ENCODE measurements at regions not wholly inside any gene's neighbourhood (a gene's known extent, or its start where the extent isn't known, plus 50 kb on each side); places are given as distances from the start of the nearest gene placed in this dataset.
"Not testable (repeated sequence)": the region's sequence is repeated elsewhere in the genome, so short reads cannot be mapped to it uniquely, and the experiment has no call there.

DNA sequence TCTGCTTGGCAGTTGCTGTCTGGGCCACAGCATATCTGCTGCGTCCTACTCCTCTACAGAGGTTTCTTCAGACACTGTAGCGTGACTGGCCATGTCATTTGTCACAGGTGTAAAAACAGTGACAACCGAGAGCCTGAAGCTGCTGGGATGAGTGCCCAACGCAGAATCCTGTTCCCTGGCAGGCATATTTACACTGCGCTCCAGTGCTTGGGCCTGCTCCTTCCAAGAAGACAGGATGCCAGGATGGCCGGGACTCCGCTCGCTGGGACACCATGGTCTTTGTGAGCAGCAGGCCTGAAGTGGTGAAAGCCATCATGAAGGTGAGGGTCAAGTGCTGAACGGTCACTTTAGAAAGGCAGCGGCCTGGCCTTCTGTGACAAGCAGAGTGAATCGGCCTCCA, 171.4 kb downstream of the EMP1 start:
- FAIRE-seq (peak; percentile 40), DNase-seq (ENCODE audit: low spot score) (no peak)

DNA sequence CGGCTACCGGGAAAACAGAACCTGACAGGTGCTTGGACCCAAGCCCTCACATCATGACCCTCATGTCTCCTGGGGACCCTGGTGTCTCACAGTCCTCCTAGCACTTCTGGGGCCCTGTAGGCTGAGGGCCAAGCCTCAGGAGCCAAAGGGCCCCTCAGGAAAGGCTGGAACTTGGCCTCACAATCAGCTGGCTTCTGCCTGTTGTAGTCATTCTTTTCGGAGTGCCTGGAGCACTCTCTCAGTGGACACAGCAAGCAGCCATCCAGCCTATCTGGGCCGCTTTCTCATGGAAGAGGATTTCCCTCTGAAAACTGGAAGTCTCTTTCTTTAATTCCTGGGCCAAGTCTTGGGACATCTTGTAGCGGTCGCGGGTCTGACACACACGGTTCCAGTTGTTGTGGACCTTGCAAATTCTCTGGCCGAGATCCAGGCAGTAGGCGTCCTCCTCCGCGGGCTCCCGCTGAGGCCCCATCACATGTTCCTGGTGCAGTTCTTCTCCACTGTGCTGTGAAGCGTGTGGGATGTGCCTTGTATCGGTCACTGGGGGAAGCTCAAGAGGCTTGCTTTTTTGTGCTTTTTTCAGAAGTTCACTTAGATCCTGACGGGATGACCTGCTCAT, 169.3 kb downstream of the EMP1 start:
- FAIRE-seq (no peak), DNase-seq (ENCODE audit: low spot score) (no peak)

GRCh38 chr12:13362260-13362841, 165.8 kb downstream of the EMP1 start:
- FAIRE-seq (peak; percentile 63), DNase-seq (ENCODE audit: low spot score) (peak; percentile 87)

DNA sequence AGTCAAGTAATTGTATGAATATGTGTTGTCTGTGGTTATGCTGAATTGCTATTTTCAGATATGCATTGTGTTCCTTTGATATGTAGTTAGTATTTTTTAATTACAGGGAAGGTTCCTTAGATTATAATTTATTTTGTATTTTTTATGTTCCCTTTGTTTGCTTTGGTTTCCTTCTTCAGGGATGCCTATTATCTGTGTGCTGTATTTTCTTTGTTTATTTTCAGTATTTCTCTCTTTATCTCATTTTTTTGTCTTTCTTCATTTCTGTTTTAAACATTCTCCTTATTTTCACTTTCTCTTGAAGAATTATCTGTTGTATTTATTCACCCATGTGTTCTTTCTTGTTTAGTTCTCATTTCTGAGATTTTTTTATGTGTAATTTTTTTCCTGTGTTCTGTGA, 163.1 kb downstream of the EMP1 start:
- DNase-seq (ENCODE audit: low spot score) (no peak), FAIRE-seq (no peak)

GRCh38 chr12:13358391-13358905, 161.9 kb downstream of the EMP1 start:
- DNase-seq (ENCODE audit: low spot score), result no peak
- FAIRE-seq, result peak; percentile 76

GRCh38 chr12:13350946-13351345, 154.4 kb downstream of the EMP1 start:
- no peak for DNase-seq (ENCODE audit: low spot score)
- no peak for FAIRE-seq

- no peak for FAIRE-seq
- no peak for DNase-seq (ENCODE audit: low spot score)
These were observed 153.9 kb downstream of the EMP1 start for GRCh38 chr12:13350381-13350780.

GRCh38 chr12:13348464-13348863, 151.9 kb downstream of the EMP1 start:
- FAIRE-seq (no peak), DNase-seq (ENCODE audit: low spot score) (no peak)

DNA sequence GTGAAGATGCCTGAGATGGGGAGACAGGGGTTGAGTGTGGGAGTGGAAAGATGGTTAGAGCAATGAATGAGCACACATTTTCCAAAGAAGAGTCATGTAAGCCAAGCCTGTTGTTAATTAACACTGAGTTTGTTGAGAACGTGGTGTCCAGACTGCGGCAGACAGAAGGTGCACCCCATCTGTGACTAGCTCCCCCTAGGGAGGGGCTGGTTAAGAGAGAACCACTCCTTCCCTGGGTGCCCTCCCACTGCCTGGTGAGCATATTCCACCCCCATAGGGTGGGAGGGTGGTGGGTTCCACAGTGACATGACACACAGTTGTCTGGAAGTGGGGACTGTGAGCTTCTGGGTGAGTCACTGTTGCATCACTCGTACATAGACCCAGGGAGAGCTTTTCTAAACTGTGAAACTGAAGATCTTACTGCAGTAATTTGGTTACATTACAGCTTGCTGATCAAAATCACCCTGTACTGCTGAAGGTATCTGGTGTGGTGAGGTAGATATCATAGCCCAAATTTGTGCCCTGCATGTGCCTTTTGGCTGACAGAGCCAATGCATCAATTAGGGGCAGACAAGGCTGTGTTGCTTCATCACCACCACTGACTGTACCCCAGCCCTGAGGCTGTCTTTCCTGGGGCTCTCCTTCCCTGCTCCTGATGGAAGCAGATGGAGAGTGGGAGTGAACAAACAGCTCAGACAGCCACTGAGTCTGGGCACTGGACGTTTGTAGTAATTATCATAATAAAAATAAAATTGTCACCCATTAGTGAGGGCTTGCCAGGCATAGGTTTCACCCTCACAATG, 150.9 kb downstream of the EMP1 start:
- FAIRE-seq (peak; percentile 92), DNase-seq (ENCODE audit: low spot score) (peak; percentile 63)

GRCh38 chr12:13345722-13346121, 149.2 kb downstream of the EMP1 start:
- DNase-seq (ENCODE audit: low spot score) (no peak), FAIRE-seq (no peak)

GRCh38 chr12:13343375-13343774, 146.8 kb downstream of the EMP1 start:
- peak; percentile 62 for DNase-seq (ENCODE audit: low spot score)
- FAIRE-seq, result peak; percentile 70

GRCh38 chr12:13342971-13343370, 146.4 kb downstream of the EMP1 start:
- peak; percentile 42 for FAIRE-seq
- no peak for DNase-seq (ENCODE audit: low spot score)

DNA sequence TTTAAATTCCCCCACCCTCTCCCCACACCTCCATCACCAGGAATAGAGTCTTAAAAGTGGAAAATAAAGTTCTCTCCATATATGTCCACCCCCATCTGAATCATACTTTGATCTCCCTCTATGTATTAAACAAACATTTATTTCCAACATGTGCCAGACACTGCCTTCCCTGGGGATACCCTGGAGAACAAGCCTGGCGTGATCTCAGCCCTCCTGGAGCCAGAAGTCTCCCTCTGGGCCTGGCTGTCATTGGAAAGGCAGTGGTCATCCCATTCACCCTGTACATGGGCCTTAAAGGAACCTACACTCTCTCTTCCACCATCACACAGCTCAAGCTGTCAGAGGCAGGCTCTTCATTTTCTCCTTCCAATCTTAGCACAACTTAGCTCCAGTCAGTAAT, 143.6 kb downstream of the EMP1 start:
- DNase-seq (ENCODE audit: low spot score) (no peak), FAIRE-seq (no peak)

DNA sequence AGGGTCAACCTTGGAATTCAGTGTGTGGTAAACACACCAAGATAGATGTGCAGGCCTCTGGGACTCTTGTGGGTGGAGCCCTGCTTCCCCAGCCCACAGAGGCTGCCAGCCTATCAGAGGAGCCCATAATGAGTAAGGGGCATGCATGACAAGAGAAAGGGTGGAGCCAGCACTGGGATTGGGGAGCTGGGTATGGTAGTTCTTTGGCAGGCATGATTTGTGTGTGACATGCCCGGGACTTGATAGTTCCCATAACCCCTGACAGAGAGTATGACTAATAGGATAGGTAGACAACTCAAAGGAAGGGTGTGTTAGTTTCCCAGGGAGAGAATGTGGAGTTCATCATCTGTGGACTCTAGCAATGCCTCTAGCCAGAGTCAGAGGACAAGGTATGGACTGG, 143.0 kb downstream of the EMP1 start:
- FAIRE-seq, result peak; percentile 89
- DNase-seq (ENCODE audit: low spot score), result peak; percentile 90

- DNase-seq (ENCODE audit: low spot score), result no peak
- no peak for FAIRE-seq
These were observed 142.6 kb downstream of the EMP1 start for GRCh38 chr12:13339091-13339490.

GRCh38 chr12:13337791-13338190, 141.3 kb downstream of the EMP1 start:
- no peak for DNase-seq (ENCODE audit: low spot score)
- FAIRE-seq, result peak; percentile 20

GRCh38 chr12:13336216-13336615, 139.7 kb downstream of the EMP1 start:
- FAIRE-seq (no peak), DNase-seq (ENCODE audit: low spot score) (no peak)

DNA sequence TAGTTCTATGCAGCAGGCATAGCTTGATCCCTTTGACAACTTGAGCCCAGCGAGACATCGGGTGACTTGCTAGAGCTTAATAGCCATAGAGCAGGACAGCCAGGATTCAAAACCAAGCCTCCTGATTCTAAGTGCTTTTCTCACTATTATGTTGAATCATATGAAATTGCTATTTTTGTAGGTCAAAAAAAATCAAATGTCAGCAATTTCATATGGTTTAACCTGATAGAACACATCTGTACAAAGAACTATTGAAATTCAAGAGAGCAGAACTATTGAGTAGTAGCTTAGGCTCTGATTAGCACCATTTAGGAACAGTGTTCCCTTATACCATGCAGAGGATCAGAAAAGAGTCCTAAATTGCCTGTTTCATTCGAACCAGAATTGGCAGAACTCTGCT, 132.0 kb downstream of the EMP1 start:
- DNase-seq (ENCODE audit: low spot score) (no peak), FAIRE-seq (no peak)

- FAIRE-seq, result peak; percentile 92
- DNase-seq (ENCODE audit: low spot score), result no peak
These were observed 129.6 kb downstream of the EMP1 start for GRCh38 chr12:13326076-13326475.

DNA sequence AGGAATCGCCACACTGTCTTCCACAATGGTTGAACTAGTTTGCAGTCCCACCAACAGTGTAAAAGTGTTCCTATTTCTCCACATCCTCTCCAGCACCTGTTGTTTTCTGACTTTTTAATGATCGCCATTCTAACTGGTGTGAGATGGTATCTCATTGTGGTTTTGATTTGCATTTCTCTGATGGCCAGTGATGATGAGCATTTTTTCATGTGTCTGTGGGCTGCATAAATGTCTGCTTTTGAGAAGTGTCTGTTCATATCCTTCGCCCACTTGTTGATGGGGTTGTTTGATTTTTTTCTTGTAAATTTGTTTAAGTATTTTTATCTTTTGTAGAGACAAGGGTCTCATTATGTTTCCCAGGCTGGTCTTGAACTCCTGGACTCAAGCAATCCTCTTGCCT, 128.5 kb downstream of the EMP1 start:
- FAIRE-seq; DNase-seq (ENCODE audit: low spot score): not testable (repeated sequence)

- no peak for DNase-seq (ENCODE audit: low spot score)
These were observed 121.9 kb downstream of the EMP1 start for GRCh38 chr12:13318231-13319015.

More at GRCh38 chr12:13318231-13319015, 121.9 kb downstream of the EMP1 start:
- no peak for FAIRE-seq
